ENCODE measurements at regions not wholly inside any gene's neighbourhood (a gene's known extent, or its start where the extent isn't known, plus 50 kb on each side); places are given as distances from the start of the nearest gene placed in this dataset.

DNA sequence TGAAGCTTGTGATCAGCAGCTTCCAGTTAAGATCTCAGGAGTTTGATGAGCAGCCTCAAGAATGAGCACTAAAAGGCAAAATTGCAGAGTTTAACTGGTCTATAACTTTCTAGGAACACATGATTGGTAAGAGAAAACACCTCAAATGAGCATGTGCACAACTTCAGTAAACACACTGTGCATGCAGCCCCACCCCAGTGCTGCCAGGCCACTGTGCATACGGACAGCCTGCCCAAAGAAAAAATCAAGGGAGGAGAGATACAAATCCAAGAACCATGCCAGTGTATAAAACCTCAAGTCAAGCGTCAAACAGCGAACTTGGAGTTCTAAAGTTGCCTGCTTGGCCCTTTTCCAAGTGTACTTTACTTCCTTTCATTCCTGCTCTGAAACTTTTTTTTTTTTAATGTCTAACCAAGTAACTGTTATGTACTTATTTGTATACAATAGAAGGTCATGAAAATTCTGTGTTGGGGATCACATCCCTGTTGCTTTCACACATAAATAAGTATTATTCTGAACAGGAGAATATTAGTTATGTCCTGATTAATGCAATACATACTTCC, 125.6 kb upstream of the TSLP start:
- H3K27ac ChIP-seq, result no peak overlapping the region
- no peaks in the 10 kb centered on the region for H3K36me3 ChIP-seq (replicated peaks)
- no peaks in the 10 kb centered on the region for H3K27me3 ChIP-seq (replicated peaks)
- in situ Hi-C loops (cut with HindIII; ENCODE audit: low pct_ligation_motif_present, low sequenced_read_pairs), result no loop called here
- H3K4me3 ChIP-seq (ENCODE audit: low read depth, low read length), result no peak overlapping the region
- DNase-seq, result no peak
- TF ChIP-seq, protein P1, sequence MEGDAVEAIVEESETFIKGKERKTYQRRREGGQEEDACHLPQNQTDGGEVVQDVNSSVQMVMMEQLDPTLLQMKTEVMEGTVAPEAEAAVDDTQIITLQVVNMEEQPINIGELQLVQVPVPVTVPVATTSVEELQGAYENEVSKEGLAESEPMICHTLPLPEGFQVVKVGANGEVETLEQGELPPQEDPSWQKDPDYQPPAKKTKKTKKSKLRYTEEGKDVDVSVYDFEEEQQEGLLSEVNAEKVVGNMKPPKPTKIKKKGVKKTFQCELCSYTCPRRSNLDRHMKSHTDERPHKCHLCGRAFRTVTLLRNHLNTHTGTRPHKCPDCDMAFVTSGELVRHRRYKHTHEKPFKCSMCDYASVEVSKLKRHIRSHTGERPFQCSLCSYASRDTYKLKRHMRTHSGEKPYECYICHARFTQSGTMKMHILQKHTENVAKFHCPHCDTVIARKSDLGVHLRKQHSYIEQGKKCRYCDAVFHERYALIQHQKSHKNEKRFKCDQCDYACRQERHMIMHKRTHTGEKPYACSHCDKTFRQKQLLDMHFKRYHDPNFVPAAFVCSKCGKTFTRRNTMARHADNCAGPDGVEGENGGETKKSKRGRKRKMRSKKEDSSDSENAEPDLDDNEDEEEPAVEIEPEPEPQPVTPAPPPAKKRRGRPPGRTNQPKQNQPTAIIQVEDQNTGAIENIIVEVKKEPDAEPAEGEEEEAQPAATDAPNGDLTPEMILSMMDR (IDR thresholded peaks at IDR 0.05; ENCODE audit: low read depth, low read length, missing control alignments), result no peak

DNA sequence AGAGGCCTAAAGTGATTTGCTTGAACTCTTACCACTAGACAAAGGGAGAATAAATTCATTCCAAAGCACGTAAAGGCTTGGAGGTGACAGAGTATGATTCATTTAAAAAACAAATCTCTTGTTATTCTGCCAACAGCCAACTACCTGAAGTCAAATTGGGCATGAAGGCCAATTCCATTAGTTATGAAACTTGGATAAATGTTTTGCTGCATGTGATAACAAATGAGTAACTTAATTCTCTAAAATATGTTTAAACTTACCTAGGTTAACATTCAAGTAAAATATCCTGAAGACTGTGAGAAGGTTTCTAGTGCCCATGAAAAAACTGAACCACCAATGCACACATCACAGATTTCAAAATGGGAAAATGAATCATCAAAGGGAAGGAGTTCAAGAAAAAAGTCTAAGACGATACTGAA, 120.1 kb upstream of the TSLP start:
- no peaks in the 10 kb centered on the region for H3K36me3 ChIP-seq (replicated peaks)
- no peak overlapping the region for H3K27ac ChIP-seq
- in situ Hi-C loops (cut with HindIII; ENCODE audit: low pct_ligation_motif_present, low sequenced_read_pairs), result no loop called here
- DNase-seq, result no peak
- TF ChIP-seq, protein P1 (IDR thresholded peaks at IDR 0.05; ENCODE audit: low read depth, low read length, missing control alignments), result no peak
- H3K4me3 ChIP-seq (ENCODE audit: low read depth, low read length), result no peak overlapping the region
- no peaks in the 10 kb centered on the region for H3K27me3 ChIP-seq (replicated peaks)

DNA sequence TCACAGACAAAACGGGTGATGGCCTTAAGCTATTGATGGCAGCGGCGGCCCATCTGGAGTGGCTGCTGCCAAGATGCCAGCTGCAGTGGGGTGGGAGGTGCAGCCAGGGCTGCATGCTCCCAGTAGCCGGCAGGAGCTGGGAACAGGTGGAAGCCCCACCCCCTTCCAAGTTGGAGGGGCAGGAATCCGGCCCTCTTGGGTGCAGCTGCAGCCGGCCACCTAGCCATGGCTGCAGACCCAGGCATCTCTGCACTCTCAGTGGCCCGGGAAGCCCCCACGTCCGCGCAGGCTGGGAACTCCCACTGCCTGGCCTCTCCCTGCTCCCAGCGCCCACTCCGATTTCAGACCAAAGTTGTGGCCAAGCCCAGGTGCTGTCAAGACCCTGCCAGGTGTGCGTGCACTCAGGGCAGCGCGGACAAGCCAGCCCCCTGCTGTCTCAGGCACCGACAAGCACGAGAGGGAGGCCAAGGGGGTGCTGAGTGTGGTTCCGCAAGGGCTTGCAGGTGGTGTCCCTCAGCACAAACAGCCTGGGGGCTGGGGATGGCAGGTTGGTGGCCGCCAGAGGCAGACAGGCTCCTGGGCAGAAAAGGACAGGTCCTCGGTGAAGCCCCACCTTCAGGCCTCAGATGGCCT, 115.1 kb upstream of the TSLP start:
- H3K27ac ChIP-seq, result no peak overlapping the region
- TF ChIP-seq, protein P1 (IDR thresholded peaks at IDR 0.05; ENCODE audit: low read depth, low read length, missing control alignments), result no peak
- in situ Hi-C loops (cut with HindIII; ENCODE audit: low pct_ligation_motif_present, low sequenced_read_pairs), result no loop called here
- no peak for DNase-seq
- H3K36me3 ChIP-seq (replicated peaks), result no peaks in the 10 kb centered on the region
- no peak overlapping the region for H3K4me3 ChIP-seq (ENCODE audit: low read depth, low read length)
- H3K27me3 ChIP-seq (replicated peaks), result no peaks in the 10 kb centered on the region

DNA sequence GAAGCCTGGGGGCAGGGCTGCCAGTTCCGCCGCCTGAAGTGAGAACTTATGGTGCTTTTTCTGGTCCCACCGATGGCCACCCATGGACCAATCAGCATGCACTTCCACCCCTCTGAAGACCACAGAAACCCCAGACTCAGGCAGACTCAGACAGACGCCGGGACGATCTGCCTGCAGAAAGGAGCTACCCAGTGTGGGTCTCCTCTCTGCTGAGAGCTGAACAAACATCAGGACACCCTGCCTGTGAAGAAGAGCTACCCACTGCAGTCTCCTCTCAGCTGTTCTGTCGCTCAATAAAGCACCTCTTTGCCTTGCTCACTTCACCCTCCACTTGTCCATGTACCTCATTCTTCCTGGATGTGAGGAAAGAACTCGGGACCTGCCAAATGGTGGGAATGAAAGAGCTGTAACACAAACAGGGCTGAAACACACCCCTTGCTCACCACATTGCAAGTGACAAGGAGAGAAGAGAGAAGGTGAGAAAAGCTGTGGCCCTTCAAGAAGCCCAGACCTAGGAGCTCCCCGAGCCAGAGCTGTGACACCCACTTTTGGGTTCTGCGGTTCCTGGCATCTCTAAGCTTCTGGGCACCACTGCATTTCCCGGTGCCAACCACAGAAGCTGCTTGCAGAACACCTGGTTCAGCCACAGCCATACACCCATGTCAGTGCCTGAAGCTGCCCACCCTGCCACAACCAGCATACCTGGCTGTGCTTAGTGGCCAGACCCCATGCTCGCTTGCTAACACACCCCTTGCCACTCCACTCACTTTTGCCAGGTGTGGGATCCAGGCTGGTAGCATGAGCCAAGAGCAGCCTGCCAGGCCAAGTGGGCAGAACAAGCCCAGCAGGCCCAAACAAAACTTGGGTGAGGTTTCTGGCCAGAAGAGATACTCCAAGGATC, 114.3 kb upstream of the TSLP start:
- TF ChIP-seq, protein P1 (IDR thresholded peaks at IDR 0.05; ENCODE audit: low read depth, low read length, missing control alignments), result no peak
- no peak overlapping the region for H3K4me3 ChIP-seq (ENCODE audit: low read depth, low read length)
- H3K27ac ChIP-seq, result no peak overlapping the region

DNA sequence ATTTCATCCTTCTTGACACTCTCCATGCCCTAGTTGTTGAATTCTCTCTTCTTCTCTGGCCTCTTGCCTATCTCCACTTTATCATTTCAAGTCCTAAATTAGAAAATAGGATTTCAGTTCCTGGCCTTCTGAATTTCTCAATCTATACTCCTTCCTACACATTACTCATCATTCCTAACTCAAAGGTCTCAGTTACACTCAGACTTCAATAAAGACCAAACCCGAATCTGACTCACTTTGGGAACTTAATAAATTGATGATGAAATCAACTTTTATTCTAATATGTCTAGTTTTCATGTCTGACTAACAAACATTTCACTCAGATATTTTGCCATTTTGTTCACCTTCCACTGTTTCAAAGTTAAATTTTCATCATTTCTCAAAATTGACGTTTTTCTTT, 113.6 kb upstream of the TSLP start:
- TF ChIP-seq, protein P1 (IDR thresholded peaks at IDR 0.05; ENCODE audit: low read depth, low read length, missing control alignments), result no peak
- H3K27me3 ChIP-seq (replicated peaks), result no peaks in the 10 kb centered on the region
- H3K27ac ChIP-seq, result no peak overlapping the region
- H3K36me3 ChIP-seq (replicated peaks), result no peaks in the 10 kb centered on the region
- DNase-seq, result peak; percentile 14
- H3K4me3 ChIP-seq (ENCODE audit: low read depth, low read length), result no peak overlapping the region
- in situ Hi-C loops (cut with HindIII; ENCODE audit: low pct_ligation_motif_present, low sequenced_read_pairs), result no loop called here

More for the DNA sequence above, 114.3 kb upstream of the TSLP start:
- no peak for DNase-seq
- in situ Hi-C loops (cut with HindIII; ENCODE audit: low pct_ligation_motif_present, low sequenced_read_pairs), result no loop called here
- Histone ChIP-seq H3K36me3 (replicated peaks) (no peaks in the 10 kb centered on the region), H3K27me3 (replicated peaks) (no peaks in the 10 kb centered on the region)

Data from brain microvascular endothelial cell (primary cell).